ENCODE measurements at regions not wholly inside any gene's neighbourhood (a gene's known extent, or its start where the extent isn't known, plus 50 kb on each side); places are given as distances from the start of the nearest gene placed in this dataset.
A peak's percentile ranks its signal among the peaks of the same experiment; 100 is the strongest.

- no peak for DNase-seq
Observed at GRCh38 chr7:8378349-8379019, 54.9 kb upstream of the NXPH1 start.

GRCh38 chr7:8379264-8379663 lies 54.1 kb upstream of the NXPH1 start:
- intact Hi-C loops (cut with DNase I), result no loop called here
- peak; percentile 10 to 91 (median 60) for DNase-seq

More at GRCh38 chr7:8378349-8379019, 54.9 kb upstream of the NXPH1 start:
- intact Hi-C loops (cut with DNase I), result no loop called here

- intact Hi-C loops (cut with DNase I), result no loop called here
- no peak for DNase-seq
Observed at GRCh38 chr7:8380130-8380529, 53.3 kb upstream of the NXPH1 start.

GRCh38 chr7:8382004-8382730 lies 51.2 kb upstream of the NXPH1 start:
- DNase-seq, result no peak
- intact Hi-C loops (cut with DNase I), result no loop called here

Measured in posterior cingulate gyrus (tissue), 11 donors.